Ishikawa (cell line): ENCODE measurements at regions not wholly inside any gene's neighbourhood (a gene's known extent, or its start where the extent isn't known, plus 50 kb on each side); places are given as distances from the start of the nearest gene placed in this dataset.

Experiments
- CEBPB ChIP-seq: IDR thresholded peaks from 2 replicates; pipeline ENCODE4 v1.6.1; 2012
- CREB1 ChIP-seq: IDR thresholded peaks from 2 replicates; pipeline ENCODE4 v1.6.1; 2012; ENCODE audit warnings: low read depth
- EGR1 ChIP-seq: IDR thresholded peaks from 2 replicates; pipeline ENCODE4 v1.6.1; 2012
- EP300 ChIP-seq: IDR thresholded peaks from 2 replicates; pipeline ENCODE4 v1.6.1; 2012; ENCODE audit warnings: borderline replicate concordance
- FOXM1 ChIP-seq: IDR thresholded peaks from 2 replicates; pipeline ENCODE4 v1.6.1; 2012; ENCODE audit warnings: low read depth, borderline replicate concordance
- MAX ChIP-seq: IDR thresholded peaks from 2 replicates; pipeline ENCODE4 v1.6.1; 2012
- NFIC ChIP-seq: IDR thresholded peaks from 2 replicates; pipeline ENCODE4 v1.6.1; 2012
- RAD21 ChIP-seq: IDR thresholded peaks from 2 replicates; pipeline ENCODE4 v1.6.1; 2012; ENCODE audit warnings: low read depth
- REST ChIP-seq: IDR thresholded peaks from 2 replicates; pipeline ENCODE4 v1.6.1; 2012; ENCODE audit warnings: low read depth, mild to moderate bottlenecking
- TAF1 ChIP-seq: IDR thresholded peaks from 2 replicates; pipeline ENCODE4 v1.6.1; 2012; ENCODE audit warnings: low read depth, mild to moderate bottlenecking
- TCF12 ChIP-seq: IDR thresholded peaks from 2 replicates; pipeline ENCODE4 v1.6.1; 2012; ENCODE audit warnings: low read depth
- TEAD4 ChIP-seq: IDR thresholded peaks from 2 replicates; pipeline ENCODE4 v1.6.1; 2012
- USF1 ChIP-seq: IDR thresholded peaks from 2 replicates; pipeline ENCODE4 v1.6.1; 2012
- YY1 ChIP-seq: IDR thresholded peaks from 2 replicates; pipeline ENCODE4 v1.6.1; 2012; ENCODE audit warnings: low read depth
- ZBTB7A ChIP-seq: IDR thresholded peaks from 2 replicates; pipeline ENCODE4 v1.6.1; 2012; ENCODE audit warnings: low read depth

- TF ChIP-seq RAD21 (no peak), ZBTB7A (no peak), TCF12 (no peak)
Observed at GRCh38 chr7:140263277-140263676, 86.5 kb upstream of the KDM7A start.

- TF ChIP-seq RAD21, result no peak
- TF ChIP-seq ZBTB7A, result no peak
- TF ChIP-seq FOXM1, result no peak
- no peak for TF ChIP-seq CEBPB
- TF ChIP-seq EP300, result no peak
- no peak for TF ChIP-seq USF1
- no peak for TF ChIP-seq REST
- no peak for TF ChIP-seq MAX
Observed at GRCh38 chr7:140262242-140262903, 85.6 kb upstream of the KDM7A start.

GRCh38 chr7:140261522-140261921 is 84.7 kb upstream of the KDM7A start:
- no peak for TF ChIP-seq RAD21
- no peak for TF ChIP-seq CREB1
- TF ChIP-seq TAF1, result no peak
- no peak for TF ChIP-seq YY1
- TF ChIP-seq FOXM1, result no peak
- TF ChIP-seq EGR1, result no peak
- TF ChIP-seq TEAD4, result no peak
- TF ChIP-seq REST, result no peak
- TF ChIP-seq CEBPB, result no peak
- TF ChIP-seq NFIC, result no peak
- TF ChIP-seq USF1, result no peak
- TF ChIP-seq EP300, result no peak
- no peak for TF ChIP-seq MAX
- TF ChIP-seq TCF12, result no peak
- no peak for TF ChIP-seq ZBTB7A

- no peak for TF ChIP-seq NFIC
- no peak for TF ChIP-seq RAD21
- no peak for TF ChIP-seq EGR1
Observed at GRCh38 chr7:140261105-140261486, 84.3 kb upstream of the KDM7A start.

- TF ChIP-seq ZBTB7A, result no peak
- no peak for TF ChIP-seq TAF1
- TF ChIP-seq USF1, result no peak
- TF ChIP-seq CREB1, result no peak
- no peak for TF ChIP-seq REST
- TF ChIP-seq MAX, result no peak
- TF ChIP-seq TCF12, result no peak
- TF ChIP-seq EP300, result no peak
- no peak for TF ChIP-seq RAD21
Observed at GRCh38 chr7:140260352-140261104, 83.7 kb upstream of the KDM7A start.
